Lung microvascular endothelial cell (primary cell): ENCODE measurements at regions not wholly inside any gene's neighbourhood (a gene's known extent, or its start where the extent isn't known, plus 50 kb on each side); places are given as distances from the start of the nearest gene placed in this dataset.
A peak's percentile ranks its signal among the peaks of the same experiment; 100 is the strongest.

Experiments
- DNase-seq, 2 donors: peaks; one replicate each; pipeline versions ENCODE4 v3.0.0 to v3.0.0-alpha.2; 2010; ENCODE audit warnings: low read depth in 2 of 2

DNA sequence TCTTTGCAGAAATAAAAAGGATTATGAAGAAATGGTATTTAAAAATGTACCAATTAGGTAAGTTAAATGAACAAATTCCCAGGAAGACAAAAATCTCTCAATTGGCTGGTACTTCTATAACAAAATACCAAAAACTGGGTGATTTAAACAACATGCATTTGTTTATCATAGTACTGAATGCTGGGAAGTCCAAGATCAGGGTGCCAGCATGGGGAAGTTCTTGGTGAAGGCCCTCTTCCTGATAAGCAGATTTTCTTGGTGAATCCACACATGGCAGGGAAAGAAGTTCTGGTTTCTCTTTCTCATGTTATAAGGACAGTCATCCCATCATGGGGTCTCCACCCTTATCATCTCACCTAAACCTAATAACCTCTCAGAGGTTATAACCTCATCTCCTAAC is 271.6 kb upstream of the SETBP1 start:
- no peak for DNase-seq

DNA sequence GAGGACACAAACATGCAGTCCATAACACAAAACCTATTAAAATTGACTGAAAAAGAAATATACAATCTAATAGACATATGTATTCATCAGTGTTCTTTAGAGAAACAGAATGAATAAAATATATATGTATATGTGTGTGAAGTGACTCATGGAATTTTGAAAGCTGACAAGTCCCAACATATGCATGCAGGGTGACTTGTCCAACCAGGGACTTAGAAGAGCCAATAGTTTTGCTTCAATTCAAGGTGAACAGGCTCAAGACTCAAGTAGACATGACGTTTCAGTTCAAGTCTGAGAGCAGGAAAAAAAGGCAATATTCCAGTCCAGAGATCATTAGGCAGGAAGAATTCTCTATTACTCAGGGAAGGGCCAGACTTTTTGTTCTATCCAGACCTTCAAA is 271.2 kb upstream of the SETBP1 start:
- DNase-seq = no peak

DNA sequence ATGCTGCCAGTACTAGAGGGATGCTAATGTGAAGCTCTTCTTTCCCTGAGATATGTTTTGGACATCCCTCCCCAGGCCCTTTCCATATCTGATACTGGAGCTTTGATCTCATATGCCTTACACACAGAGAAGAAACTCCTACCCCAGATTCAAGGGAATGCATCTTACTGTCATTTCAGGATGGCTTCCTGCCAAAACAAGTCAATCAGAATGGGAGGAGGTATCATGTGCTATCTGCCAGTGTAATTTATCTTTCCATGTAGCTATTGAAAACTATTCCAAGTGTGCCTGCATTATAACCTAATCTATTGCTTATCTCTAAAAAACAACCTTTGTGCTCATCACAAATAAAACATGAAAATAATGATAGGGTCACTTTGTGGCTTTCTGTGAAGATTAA is 269.9 kb upstream of the SETBP1 start:
- no peak for DNase-seq

DNA sequence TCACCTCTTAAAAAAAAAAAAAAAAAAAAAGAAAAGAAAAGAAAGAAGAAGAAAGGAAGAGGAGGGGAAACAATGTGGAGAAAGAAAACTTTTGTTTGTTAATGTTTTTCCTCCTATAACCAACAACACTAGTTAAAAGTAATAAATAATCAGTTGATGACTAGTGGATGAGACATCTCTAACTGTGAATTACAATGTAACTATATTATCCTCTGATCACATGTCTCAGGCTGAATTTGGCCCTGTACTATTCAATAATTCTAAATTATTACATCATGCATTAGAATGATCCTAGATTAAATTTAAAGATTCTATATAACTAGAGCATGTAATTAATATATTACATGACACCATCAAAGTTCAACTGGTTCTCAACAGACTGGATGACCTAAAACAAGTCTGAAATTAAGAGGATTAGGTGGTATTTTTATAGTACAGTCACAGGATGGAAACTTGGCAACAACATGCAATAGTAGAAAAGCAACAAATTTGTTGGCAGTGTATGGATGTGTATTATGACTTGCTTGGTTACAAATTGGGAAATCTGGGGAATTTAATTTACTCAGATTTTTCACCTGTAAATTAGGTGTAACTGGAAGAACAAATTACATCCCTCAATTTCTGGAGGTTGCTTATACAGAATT is 269.3 kb upstream of the SETBP1 start:
- DNase-seq = peak in 1 of 2 donors; percentile 64

DNA sequence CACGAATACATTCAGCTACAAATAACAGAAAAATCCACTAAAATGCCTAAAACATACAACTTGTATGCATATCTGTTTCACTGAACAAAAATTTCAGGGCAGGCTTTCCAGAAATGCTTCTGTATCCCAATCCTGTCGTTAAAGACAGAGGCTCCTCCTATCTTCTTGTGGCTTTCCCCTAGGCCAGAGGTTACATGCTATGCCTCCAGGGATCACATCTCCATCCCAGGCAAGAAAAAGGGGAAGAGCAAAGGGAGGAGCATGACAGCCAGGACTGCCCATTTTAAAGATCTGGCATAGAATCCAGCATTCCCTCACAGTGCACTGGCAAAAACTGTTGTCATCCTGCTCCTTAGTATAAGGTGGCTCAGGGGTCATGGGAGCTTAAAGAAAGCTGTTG is 268.7 kb upstream of the SETBP1 start:
- DNase-seq = no peak

DNA sequence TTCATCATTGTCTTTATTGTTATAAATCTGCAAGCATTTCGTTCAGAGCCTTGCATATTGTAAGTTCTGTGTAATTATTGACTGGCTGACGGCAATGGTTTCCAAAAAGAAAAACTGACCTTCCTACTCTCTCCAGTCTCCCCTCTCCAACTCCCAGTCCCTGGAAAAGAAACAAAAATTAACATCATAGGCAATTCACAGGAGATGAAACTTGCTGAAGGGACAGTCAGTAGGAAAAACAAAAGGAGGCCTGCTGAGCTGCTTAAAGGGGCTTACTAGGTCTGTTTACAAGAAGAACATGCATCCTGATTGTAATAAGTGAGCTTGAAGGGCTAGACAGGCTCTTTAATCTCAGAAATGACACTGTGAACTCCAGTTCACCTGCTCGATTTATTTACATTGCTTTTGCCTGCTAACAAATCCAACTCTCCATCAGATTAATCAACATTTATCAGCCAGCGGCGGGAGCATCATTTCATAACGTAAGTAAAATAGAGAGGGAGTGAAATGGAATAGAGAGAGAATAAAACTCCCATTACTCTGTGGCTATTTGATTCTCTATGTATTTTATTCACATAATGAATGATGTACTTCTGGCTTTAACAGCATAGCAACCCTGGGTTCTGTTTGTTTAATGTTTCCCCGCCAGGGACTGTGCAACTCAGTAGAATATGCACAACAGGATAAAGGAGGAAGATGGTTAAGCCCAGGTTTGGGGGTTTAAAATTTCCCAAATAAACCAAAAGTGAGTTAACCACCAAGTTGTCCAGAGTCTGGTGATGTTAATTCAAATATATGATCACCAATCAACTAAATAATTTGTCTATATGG is 256.7 kb upstream of the SETBP1 start:
- no peak for DNase-seq

DNA sequence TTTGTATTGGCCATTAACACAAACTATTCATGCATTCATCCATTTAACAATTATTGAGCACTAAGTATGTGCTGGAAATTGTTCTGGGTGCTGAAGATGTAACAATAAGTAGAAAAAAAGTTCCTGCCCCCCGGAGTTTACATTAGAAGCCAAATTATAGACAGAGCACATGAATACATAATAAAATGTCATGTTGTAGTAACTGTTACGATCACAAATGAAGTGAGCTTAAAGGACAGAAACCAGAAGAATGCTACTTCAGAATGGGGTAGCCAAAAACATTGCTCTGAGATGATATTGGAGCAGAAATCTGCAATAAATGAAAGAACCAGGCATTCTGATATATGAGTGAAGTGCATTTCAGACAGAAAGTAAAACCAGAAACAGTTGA is 256.0 kb upstream of the SETBP1 start:
- DNase-seq = no peak

DNA sequence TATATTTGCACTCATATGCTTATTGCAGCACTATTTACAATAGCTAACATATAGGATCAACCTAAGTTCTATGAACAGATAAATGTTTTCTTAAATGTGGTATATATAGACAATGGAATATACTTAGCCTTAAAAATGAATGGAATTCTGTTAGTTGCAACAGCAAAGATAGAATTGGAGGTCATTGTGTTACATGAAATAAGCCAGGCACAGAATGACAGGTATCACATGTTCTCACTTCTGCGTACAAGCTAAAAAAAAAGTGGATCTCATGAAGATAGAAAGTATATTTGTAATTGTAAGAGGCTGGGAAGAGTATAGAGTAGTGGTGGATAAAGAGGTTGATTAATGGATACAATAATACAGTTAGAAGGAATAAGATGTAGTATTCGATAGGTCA is 255.5 kb upstream of the SETBP1 start:
- DNase-seq = no peak

DNA sequence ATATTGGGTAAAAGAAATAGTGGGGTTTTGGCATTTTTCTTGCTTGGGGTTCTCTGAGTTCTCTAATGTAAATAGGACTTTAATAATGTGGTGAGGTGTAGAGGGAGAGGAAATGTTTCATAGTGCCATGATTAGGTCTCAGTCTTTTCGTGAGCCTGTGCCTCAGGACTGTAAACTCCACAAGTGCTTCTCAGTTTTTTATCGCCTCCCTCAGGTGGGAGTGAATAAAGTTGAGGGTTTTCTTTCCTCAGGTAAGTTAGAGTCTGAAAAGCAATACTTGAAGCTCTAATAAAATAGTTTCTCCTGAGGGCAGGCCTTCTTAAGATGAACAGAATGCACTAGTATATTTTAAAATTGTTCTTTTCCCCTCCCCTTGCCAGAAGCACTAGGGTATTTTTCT is 243.1 kb upstream of the SETBP1 start:
- no peak for DNase-seq

DNA sequence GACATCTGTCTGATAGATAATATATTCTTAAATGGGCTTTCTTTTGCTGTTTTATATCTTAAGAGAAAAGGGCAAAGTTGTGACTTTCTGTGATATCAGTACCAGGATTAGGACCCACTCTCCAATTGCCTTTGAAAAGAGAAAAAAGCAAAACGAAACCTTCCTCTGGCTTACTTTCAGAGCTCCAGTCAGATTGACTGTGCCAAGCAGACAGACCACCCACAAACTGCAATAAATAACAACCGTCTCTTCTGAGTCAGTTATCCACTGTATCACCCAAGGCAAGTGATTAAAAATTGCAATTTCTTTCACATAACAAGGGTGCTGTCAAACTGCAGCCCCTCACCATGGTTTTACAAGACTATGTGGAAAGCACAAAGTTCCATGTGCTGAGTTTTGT is 230.5 kb upstream of the SETBP1 start:
- no peak for DNase-seq

DNA sequence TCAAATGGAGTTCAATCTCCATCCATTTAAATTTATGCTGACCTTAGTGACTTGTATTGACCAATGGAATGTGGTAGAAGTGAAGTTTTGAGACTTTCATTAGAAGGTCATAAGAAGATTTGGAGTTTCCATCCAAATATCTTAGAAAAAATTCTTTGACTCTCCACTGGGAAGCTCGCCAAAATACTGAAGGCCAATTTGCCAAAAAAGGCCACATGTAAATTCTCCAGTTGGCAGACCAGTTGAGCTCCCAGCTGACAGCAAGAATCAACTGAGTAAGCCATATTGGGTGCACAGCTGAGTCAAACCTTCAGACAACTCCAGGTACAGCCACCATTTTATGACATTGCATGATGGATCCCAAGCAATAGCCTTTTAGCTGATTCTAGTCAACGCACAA is 228.3 kb upstream of the SETBP1 start:
- DNase-seq = no peak

DNA sequence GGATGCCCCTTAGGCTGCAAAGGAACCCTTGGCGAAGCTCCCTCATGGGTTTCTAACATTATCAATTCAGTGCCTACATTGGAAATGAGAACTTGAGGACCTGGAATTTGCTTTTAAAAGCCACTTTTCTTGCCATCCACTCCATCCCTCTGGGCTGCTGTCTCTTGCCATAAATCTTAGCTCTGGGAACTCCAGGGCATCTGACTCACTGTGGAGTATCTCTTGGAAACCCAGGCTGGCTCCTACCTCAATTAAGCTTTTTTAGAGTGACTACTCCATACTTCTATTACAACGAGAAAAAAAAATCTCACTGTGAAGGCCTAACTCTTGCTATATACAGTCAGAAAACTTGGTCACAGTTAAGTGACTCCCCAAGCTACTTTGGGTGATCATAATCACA is 227.2 kb upstream of the SETBP1 start:
- no peak for DNase-seq

DNA sequence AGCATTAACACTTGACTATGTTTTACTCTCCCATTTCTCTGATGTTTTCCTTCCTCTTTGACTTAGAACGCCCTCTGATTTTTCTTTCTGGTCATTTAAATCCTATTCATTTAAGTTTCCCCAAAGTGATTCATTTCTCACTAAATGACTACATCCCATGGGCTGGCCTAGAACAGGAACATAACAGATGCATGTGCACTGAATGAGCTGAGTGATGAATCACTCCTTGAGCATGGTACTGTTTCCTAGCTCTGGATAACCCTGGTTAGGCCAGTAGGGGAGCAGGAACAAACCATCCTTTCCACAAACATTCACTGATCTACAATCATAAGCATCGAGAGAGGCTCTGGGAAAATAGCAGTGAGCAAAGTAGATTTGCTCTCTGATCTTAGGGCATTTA is 221.9 kb upstream of the SETBP1 start:
- DNase-seq = peak in 1 of 2 donors; percentile 64

DNA sequence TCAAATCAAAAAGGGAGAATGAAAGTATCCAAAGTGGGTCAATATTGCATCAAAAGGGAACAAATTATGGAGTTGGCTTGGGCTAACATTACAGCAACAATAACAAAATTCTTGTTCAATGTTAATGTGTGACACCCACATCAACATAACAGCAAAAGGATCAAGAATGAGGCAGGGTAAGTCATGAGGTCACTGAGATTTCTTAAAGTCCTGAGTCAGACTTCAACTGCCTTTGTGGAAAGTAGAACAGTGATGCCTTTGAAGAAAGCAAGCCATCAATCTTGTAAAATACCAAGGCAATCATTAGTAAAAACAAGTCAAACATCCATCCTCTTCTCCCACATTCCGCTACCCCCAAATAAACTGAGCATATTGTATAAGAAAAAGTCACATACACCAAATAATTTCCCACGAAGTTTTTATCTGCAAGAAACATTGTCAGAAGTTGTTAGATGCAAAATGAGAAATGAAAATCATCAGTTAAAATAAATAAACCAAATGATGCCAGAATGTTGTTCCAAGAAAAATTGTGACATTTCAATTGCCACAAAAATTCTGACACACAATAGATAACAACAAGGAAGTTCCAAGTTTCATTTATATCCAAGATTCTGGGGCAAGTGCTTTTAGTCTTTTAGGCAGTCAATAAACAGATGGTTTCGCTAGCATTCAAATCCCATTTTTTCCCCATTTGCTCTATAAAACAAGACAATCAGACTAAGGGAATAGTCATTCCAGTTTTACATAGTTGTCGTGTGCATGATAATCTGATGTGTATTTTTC is 216.1 kb upstream of the SETBP1 start:
- DNase-seq = peak in 1 of 2 donors; percentile 36

DNA sequence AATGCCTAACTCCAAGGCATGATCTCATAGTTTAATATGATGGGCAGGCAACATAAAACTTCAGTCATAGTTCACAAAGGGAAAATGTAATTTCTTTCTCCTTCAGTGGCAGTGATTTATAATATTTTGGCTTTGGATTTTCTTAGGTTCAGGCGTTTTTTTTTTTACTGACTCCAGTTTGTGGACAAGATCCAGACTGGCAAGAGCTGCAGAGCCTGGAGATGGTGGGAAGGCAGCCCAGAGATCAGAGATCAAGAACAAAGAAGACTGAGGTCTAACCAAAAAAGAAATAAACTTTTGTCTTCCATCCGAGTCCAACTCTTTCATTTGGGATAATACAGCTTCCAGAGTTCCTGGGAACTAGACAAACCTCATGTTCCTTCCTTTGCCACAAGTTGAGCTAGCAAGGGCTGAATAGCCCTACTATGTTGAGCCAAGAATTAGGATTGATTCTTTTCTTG is 215.3 kb upstream of the SETBP1 start:
- DNase-seq = no peak

DNA sequence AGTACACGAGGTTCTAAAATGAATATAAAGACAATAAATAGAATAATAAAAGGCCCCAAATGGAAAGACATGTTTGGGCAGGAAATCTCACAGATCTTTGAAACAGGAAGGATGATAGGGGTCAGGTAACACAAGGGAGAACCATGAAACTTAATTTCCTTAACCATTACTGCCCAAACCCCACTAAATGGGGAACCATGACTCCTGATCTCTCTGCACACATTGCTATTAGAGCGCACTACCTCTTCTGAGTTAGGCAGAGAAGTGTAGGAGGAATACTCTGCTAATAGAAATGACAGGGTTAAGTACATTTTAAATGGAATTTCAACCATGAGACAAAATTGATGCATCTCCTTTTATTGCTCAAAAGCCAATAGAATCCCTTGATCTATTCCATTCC is 213.7 kb upstream of the SETBP1 start:
- DNase-seq = no peak

DNA sequence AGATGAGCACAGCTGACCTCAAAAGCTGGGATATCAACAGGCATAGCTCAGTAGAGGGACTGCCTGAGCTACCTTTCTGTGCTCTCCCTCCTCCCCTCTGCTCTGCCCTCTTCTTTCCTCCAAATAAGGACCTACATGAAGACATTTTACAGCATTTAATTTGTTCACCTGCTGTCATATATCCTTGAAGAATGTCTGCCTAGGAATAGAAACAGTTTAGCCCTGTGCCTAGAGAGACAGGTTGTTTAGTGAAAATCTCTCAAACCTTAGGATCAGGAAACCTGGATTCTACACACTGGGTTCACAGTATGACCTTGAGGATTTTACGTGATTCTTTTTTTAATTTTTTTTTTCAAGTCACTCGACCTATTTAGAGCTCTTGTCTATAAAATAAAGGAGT is 213.0 kb upstream of the SETBP1 start:
- DNase-seq = no peak

DNA sequence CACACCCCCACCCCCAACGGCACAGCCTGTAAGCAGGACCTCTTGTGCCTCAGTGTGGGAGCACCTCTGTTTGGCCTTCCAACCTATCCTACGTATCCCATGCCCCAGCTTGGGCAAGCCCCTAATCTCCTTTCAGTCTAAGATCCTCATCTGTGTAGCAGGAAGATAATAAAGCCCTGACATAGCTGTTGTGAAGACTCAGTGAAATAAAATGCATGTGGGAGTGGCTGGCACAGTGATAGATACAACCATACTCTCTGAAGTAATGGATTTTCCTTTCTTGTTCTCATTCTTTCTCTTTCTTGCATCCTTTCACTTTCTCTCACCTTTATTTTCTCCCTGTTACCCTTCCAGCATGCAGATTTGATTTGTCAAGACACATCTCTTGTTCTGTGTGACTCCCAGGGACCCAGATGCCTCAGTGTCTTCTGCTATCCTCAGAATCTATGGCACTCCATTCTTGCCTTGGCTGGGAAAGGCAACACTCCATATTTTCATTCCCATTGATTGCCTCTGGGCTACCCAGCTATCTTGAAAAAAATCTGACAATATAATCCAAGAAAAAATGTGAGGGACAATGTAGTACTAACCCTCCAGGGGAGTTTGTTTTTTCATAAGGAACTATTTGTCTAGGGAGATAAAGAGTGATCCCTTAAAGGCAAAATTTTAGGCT is 207.2 kb upstream of the SETBP1 start:
- DNase-seq = no peak

DNA sequence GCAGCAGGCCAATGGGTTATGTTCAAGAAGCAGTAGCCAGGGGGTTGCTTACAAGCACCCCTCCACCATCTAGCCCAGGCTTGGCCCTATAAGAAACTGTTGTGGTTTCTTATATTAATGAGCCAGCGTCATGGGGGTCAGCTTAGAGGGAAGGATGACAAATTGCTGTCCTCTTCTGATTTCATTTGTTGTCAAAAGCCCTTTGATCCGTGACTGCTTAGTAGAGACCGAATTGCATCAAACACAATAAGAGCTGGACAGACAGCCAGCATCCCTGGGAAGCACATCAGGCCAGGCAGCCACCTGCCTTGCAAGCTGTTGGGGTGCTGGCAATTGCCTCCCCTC is 206.6 kb upstream of the SETBP1 start:
- no peak for DNase-seq

DNA sequence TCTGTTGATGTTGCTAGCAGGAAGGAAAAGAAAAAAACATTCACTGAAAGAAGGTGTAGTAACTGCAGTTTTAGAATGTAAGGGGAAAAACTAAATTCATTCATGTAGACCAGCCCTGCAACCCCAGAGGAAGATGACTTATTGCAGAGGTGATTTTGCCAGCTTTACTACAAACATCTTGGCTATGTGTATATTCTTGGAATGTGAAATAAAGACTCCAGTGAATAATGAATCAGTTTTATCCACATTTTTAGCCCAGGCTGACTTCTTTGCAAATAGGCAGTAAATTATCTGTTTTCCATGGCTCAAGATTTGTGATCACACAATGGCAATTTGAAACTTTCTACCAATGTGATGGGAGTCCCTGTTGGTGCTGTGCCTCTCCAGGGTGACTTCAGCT is 206.1 kb upstream of the SETBP1 start:
- DNase-seq = no peak

DNA sequence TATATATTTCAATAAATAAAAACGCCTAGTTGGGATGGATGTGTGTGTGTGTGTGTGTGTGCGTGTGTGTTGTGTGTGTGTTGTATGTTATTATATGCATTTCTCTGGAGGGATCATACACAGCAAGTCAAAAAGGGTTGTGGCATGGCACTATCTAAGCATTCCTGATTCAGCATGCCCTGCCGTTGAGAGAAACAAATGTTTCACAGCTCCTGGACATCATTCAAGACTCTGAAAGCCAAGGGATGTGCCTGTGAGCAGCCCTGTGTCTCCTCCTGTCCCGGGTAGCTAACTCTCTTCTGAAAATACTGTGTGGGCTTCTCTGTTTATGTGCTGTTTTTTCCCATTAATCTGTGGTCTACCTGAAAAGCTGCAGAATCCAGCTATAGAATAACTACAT is 197.9 kb upstream of the SETBP1 start:
- DNase-seq = no peak

DNA sequence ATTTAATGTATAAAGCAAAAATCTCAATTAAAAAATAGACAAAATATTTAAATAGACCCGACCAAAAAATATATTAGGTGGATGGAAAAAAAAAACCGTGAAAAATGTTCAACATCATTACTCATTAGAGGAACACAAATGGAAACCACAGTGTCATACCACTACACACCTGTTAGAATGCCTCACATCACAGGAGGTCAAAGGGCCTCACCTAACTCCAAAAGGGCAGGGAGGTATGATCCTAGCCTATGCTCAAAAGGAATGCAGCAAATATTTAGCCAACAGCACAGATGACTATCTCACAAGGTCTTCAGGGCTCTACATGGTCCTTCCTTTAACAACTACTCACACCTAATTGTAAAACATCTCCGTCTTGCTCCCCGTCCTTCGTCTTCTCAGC is 185.5 kb upstream of the SETBP1 start:
- DNase-seq = no peak
